ENCODE measurements at regions not wholly inside any gene's neighbourhood (a gene's known extent, or its start where the extent isn't known, plus 50 kb on each side); places are given as distances from the start of the nearest gene placed in this dataset.

- DNase-seq (ENCODE audit: low read depth in 2 of 2), result no peak
Measured at GRCh38 chr13:79781829-79782540, 301.0 kb downstream of the NDFIP2 start.

GRCh38 chr13:79780240-79780639, 299.3 kb downstream of the NDFIP2 start:
- no peak for DNase-seq (ENCODE audit: low read depth in 2 of 2)

- no peak for DNase-seq (ENCODE audit: low read depth in 2 of 2)
Measured at GRCh38 chr13:79779761-79780160, 298.8 kb downstream of the NDFIP2 start.

GRCh38 chr13:79778741-79779460, 297.9 kb downstream of the NDFIP2 start:
- no peak for DNase-seq (ENCODE audit: low read depth in 2 of 2)

GRCh38 chr13:79777504-79777903, 296.5 kb downstream of the NDFIP2 start:
- no peak for DNase-seq (ENCODE audit: low read depth in 2 of 2)

- no peak for DNase-seq (ENCODE audit: low read depth in 2 of 2)
Measured at GRCh38 chr13:79776531-79777295, 295.8 kb downstream of the NDFIP2 start.

- DNase-seq (ENCODE audit: low read depth in 2 of 2), result no peak
Measured at GRCh38 chr13:79775830-79776229, 294.9 kb downstream of the NDFIP2 start.

- no peak for DNase-seq (ENCODE audit: low read depth in 2 of 2)
Measured at GRCh38 chr13:79772811-79773210, 291.9 kb downstream of the NDFIP2 start.

GRCh38 chr13:79771493-79771892, 290.5 kb downstream of the NDFIP2 start:
- DNase-seq (ENCODE audit: low read depth in 2 of 2), result no peak

GRCh38 chr13:79770056-79770455, 289.1 kb downstream of the NDFIP2 start:
- no peak for DNase-seq (ENCODE audit: low read depth in 2 of 2)

GRCh38 chr13:79767126-79767525, 286.2 kb downstream of the NDFIP2 start:
- no peak for DNase-seq (ENCODE audit: low read depth in 2 of 2)

- DNase-seq (ENCODE audit: low read depth in 2 of 2), result no peak
Measured at GRCh38 chr13:79765331-79765730, 284.4 kb downstream of the NDFIP2 start.

- DNase-seq (ENCODE audit: low read depth in 2 of 2), result no peak
Measured at GRCh38 chr13:79749984-79750551, 269.1 kb downstream of the NDFIP2 start.

GRCh38 chr13:79749566-79749965, 268.6 kb downstream of the NDFIP2 start:
- no peak for DNase-seq (ENCODE audit: low read depth in 2 of 2)

GRCh38 chr13:79745081-79745480, 264.1 kb downstream of the NDFIP2 start:
- no peak for DNase-seq (ENCODE audit: low read depth in 2 of 2)

- no peak for DNase-seq (ENCODE audit: low read depth in 2 of 2)
Measured at GRCh38 chr13:79742923-79743322, 262.0 kb downstream of the NDFIP2 start.

GRCh38 chr13:79740991-79741390, 260.0 kb downstream of the NDFIP2 start:
- no peak for DNase-seq (ENCODE audit: low read depth in 2 of 2)

- no peak for DNase-seq (ENCODE audit: low read depth in 2 of 2)
Measured at GRCh38 chr13:79736356-79736755, 255.4 kb downstream of the NDFIP2 start.

- no peak for DNase-seq (ENCODE audit: low read depth in 2 of 2)
Measured at GRCh38 chr13:79735228-79735627, 254.3 kb downstream of the NDFIP2 start.

- no peak for DNase-seq (ENCODE audit: low read depth in 2 of 2)
Measured at GRCh38 chr13:79727086-79727485, 246.1 kb downstream of the NDFIP2 start.

- DNase-seq (ENCODE audit: low read depth in 2 of 2), result no peak
Measured at GRCh38 chr13:79725841-79726240, 244.9 kb downstream of the NDFIP2 start.

- no peak for DNase-seq (ENCODE audit: low read depth in 2 of 2)
Measured at GRCh38 chr13:79724348-79725103, 243.6 kb downstream of the NDFIP2 start.

All from activated CD8-positive, alpha-beta memory T cell treated with anti-CD3 and anti-CD28 coated beads for 4 hours (primary cell).